Smooth muscle cell (in vitro differentiated cells): ENCODE measurements at regions not wholly inside any gene's neighbourhood (a gene's known extent, or its start where the extent isn't known, plus 50 kb on each side); places are given as distances from the start of the nearest gene placed in this dataset.
A peak's percentile ranks its signal among the peaks of the same experiment; 100 is the strongest.

Experiments
- DNase-seq: peaks from one replicate; lab custom pipeline; 2025; ENCODE audit not compliant: unreplicated experiment; lab: John Stamatoyannopoulos, UW
- H2AFZ ChIP-seq: fragments of 200-600 bp; sonication (generic); 2 replicates; pipeline ENCODE4 v1.6.0; 2016; ENCODE audit warnings: antibody characterized with exemption, low read depth, mild to moderate bottlenecking
- H3F3A ChIP-seq: fragments of 200-600 bp; sonication (generic); 2 replicates; pipeline ENCODE4 v1.6.0; 2017; ENCODE audit warnings: antibody characterized with exemption, low read depth
- H3K27ac ChIP-seq: fragments of 200-600 bp; sonication (generic); 2 replicates; pipeline ENCODE4 v1.5.1; 2016; ENCODE audit warnings: low read depth, mild to moderate bottlenecking
- H3K27me3 ChIP-seq: fragments of 200-600 bp; sonication (generic); 2 replicates; pipeline ENCODE4 v1.6.1; 2016; ENCODE audit warnings: low read depth, mild to moderate bottlenecking
- H3K36me3 ChIP-seq: fragments of 200-600 bp; sonication (generic); 2 replicates; pipeline ENCODE4 v1.5.1; 2016; ENCODE audit warnings: low read depth
- H3K4me1 ChIP-seq: fragments of 200-600 bp; sonication (generic); 2 replicates; pipeline ENCODE4 v1.5.1; 2016; ENCODE audit warnings: low read depth
- H3K4me2 ChIP-seq: fragments of 200-600 bp; sonication (generic); 2 replicates; pipeline ENCODE4 v1.6.0; 2016; ENCODE audit warnings: mild to moderate bottlenecking
- H3K4me3 ChIP-seq: fragments of 200-600 bp; sonication (generic); 2 replicates; pipeline ENCODE4 v1.5.1; 2016; ENCODE audit warnings: mild to moderate bottlenecking
- H3K79me2 ChIP-seq: fragments of 200-600 bp; sonication (generic); 2 replicates; pipeline ENCODE4 v1.6.0; 2016; ENCODE audit warnings: low read depth, mild to moderate bottlenecking
- H3K9ac ChIP-seq: fragments of 200-600 bp; sonication (generic); 2 replicates; pipeline ENCODE4 v1.6.0; 2016; ENCODE audit warnings: low read depth
- H3K9me3 ChIP-seq: fragments of 200-600 bp; sonication (generic); replicated peaks from 2 replicates; pipeline ENCODE4 v1.5.1; 2016; ENCODE audit warnings: low read depth
- H4K20me1 ChIP-seq: fragments of 200-600 bp; sonication (generic); 2 replicates; pipeline ENCODE4 v1.6.0; 2016; ENCODE audit warnings: low read depth
- CTCF ChIP-seq: fragments of 200-600 bp; sonication (generic); IDR thresholded peaks from 2 replicates; pipeline ENCODE4 v1.5.1; 2017; ENCODE audit warnings: borderline replicate concordance, mild to moderate bottlenecking, antibody characterized with exemption; ENCODE audit not compliant: insufficient read depth, poor library complexity, severe bottlenecking
- WGBS: methylation state at CpG from one replicate; pipeline ENCODE4 v1.1.7; 2016; ENCODE audit warnings: low lambda C conversion rate; 5-methylcytosine and 5-hydroxymethylcytosine counted together

DNA sequence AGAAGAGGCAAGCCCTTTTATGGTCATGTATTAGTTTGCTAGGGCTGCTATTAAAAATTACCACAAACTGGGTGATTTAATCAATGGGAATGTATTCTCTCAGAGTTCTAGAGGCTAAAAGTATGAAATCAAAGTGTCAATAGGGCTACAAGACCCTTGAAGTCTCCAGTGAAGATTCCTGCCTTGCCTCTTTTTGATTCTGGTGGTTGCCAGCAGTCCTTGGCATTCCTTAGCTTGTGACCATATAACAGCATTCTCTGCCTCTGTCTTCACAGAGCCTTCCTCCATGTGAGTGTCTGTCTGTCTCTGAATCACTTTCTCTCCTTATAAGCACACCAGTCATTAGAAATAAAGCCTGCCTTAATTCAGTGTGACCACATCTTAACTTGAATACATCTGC is 282.7 kb downstream of the KCNN2 start:
- H3K4me3 ChIP-seq: no peak overlapping the region

GRCh38 chr5:114636271-114636670 is 274.4 kb downstream of the KCNN2 start:
- peak overlapping the region; percentile 65 for H3K27ac ChIP-seq
- H3K9ac ChIP-seq: no peak overlapping the region
- H3K4me2 ChIP-seq: no peak overlapping the region
- WGBS: 87% methylated on average over 3 of the region's 3 CpGs
- no peaks in the 10 kb centered on the region for H3K27me3 ChIP-seq
- H3K79me2 ChIP-seq: no peaks in the 10 kb centered on the region
- no peaks in the 10 kb centered on the region for H3K4me1 ChIP-seq
- H3K4me3 ChIP-seq: no peak overlapping the region
- no peak overlapping the region for H2AFZ ChIP-seq
- no peaks in the 10 kb centered on the region for H4K20me1 ChIP-seq
- no peak for TF ChIP-seq CTCF
- H3K36me3 ChIP-seq: no peaks in the 10 kb centered on the region
- no peaks in the 10 kb centered on the region for H3F3A ChIP-seq
- H3K9me3 ChIP-seq: no peaks in the 10 kb centered on the region
- DNase-seq: no peak

More for the DNA sequence above, 282.7 kb downstream of the KCNN2 start:
- DNase-seq: no peak
- Histone ChIP-seq H4K20me1 (no peaks in the 10 kb centered on the region), H3K27ac (no peak overlapping the region), H3K4me2 (no peak overlapping the region), H3K9ac (no peak overlapping the region), H3K9me3 (no peaks in the 10 kb centered on the region), H3K27me3 (no peaks in the 10 kb centered on the region), H3K79me2 (no peaks in the 10 kb centered on the region), H3K36me3 (no peaks in the 10 kb centered on the region), H3K4me1 (no peaks in the 10 kb centered on the region), H3F3A (no peaks in the 10 kb centered on the region), H2AFZ (no peak overlapping the region)
- no peak for TF ChIP-seq CTCF

DNA sequence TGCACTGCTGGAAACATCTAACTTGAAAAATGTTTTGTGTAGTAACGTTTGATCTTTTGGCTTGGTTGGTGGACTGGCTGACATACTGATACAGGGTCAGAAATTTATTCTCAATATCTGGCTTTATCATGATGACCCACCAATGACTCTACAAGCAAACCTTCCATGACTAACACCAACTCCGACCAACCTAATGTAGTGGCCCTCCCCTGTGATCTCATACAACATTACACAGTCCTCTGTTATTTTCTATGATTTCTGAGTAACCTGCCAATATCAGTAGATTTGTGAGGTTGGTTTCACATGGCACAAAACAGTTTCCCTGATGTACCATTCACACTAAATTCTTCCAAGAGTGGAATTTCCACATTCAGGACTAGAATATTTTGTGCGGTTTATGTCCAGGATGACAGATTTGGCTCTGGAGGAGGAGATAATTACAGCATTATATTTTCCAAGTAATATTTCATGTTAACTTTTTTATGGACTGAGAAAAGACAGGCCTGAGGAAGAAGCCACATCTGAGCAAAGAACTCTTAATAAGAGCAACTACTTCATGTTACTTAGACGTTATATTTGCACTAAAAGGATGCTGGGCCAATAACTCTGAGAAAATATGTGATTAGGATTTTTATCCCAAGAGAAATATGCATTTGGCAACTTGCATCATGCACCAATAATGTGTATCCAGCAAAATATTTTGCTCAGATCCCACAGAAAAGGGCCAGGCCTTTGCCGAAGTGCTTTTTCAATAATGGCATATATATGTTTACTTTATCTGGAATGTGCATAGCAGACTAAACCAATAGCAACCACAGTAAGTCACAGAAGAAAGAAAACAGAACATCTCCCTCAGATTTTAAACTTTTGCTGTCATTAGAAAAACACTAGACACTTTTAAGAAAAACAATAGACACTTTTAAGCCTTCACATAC is 273.4 kb downstream of the KCNN2 start:
- no peaks in the 10 kb centered on the region for H3K36me3 ChIP-seq
- 53% methylated on average over 5 of the region's 5 CpGs for WGBS
- H3K9ac ChIP-seq: no peak overlapping the region
- H2AFZ ChIP-seq: no peak overlapping the region
- H3F3A ChIP-seq: no peaks in the 10 kb centered on the region
- TF ChIP-seq CTCF: no peak
- no peaks in the 10 kb centered on the region for H3K9me3 ChIP-seq
- no peak overlapping the region for H3K4me2 ChIP-seq
- H3K4me1 ChIP-seq: no peaks in the 10 kb centered on the region
- no peak for DNase-seq
- H3K4me3 ChIP-seq: no peak overlapping the region
- no peaks in the 10 kb centered on the region for H4K20me1 ChIP-seq
- H3K27ac ChIP-seq: peak overlapping the region; percentile 65
- no peaks in the 10 kb centered on the region for H3K79me2 ChIP-seq
- no peaks in the 10 kb centered on the region for H3K27me3 ChIP-seq

DNA sequence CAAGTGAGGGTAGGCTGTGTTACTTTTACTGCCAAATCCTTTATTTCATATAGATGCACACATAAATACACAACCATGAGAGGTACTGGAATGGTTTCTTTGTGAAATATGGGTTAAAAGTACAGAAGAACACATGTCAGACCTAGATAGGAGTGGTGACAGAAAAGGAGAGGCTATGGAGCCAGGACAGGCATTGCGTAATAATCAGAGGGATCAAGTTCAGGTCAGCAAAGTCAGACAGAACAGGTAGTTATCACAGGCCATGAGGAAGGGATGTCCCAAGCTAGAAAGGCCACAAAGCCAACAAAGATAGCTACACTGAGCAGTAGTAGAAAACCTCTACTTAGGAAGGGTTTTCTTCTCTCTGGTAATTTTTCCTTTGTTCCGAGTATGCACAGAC is 272.6 kb downstream of the KCNN2 start:
- H4K20me1 ChIP-seq: no peaks in the 10 kb centered on the region
- no peaks in the 10 kb centered on the region for H3K9me3 ChIP-seq
- H3K27ac ChIP-seq: peak overlapping the region; percentile 65
- no peak overlapping the region for H2AFZ ChIP-seq
- H3K36me3 ChIP-seq: no peaks in the 10 kb centered on the region
- no peak overlapping the region for H3K4me2 ChIP-seq
- H3K79me2 ChIP-seq: no peaks in the 10 kb centered on the region
- no peaks in the 10 kb centered on the region for H3F3A ChIP-seq
- DNase-seq: no peak
- TF ChIP-seq CTCF: no peak
- no peaks in the 10 kb centered on the region for H3K27me3 ChIP-seq
- no peak overlapping the region for H3K9ac ChIP-seq
- H3K4me1 ChIP-seq: no peaks in the 10 kb centered on the region
- WGBS: 98% methylated on average over 2 of the region's 2 CpGs
- no peak overlapping the region for H3K4me3 ChIP-seq
